ENCODE measurements at regions not wholly inside any gene's neighbourhood (a gene's known extent, or its start where the extent isn't known, plus 50 kb on each side); places are given as distances from the start of the nearest gene placed in this dataset.

DNA sequence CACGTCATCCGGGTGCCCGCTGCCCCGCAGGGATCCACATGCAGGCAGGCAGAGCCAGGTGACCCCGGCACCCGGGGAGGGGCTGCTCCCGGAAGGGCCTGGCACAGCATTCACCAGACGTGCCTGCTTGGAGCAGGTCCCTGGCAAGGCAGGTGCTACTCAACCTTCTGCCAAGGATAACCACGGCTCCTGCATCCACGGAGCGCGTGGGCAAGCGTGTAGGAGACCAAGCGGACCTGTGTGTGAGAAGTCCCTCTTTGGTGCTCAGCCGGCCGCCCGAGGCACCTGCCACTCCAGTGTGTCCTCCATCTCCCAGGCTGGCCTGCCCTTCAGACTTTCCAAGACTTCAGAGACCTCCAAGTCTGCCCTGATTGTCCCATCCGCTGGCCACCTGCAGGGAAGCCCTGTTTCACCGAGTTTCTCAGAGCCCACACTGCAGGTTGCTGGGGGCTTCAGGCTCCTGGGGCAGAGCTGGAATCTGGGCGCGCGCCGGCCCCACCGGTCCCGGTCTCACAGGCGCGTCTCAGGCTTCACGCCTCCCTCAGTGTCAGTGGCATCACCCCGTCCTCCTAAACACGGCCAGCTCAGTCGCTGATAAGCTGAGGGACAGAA lies 124.3 kb downstream of the DLL1 start:
- 86% methylated on average over 29 of the region's 31 CpGs; no CpG with 5 or more reads in 1 of the 2 experiments for WGBS, 2 experiments (ENCODE audit: extremely low coverage in 1 of 2, insufficient coverage in 1 of 2, insufficient read length in 1 of 2, insufficient replicate concordance in 2 of 2, low coverage in 1 of 2, low lambda C conversion rate in 2 of 2, missing lambda C conversion rate in 1 of 2)
- Histone ChIP-seq H3K27ac (ENCODE audit: low read depth, low read length) (no peak overlapping the region), H3K4me1 (replicated peaks in 1 of 4; ENCODE audit: control insufficient read depth in 3 of 4, insufficient read depth in 4 of 4, low read length in 3 of 4) (no peaks in the 10 kb centered on the region), H2BK120ac (replicated peaks; ENCODE audit: low read depth, low read length) (no peak overlapping the region), H2BK12ac (ENCODE audit: low read depth, low read length) (no peak overlapping the region), H2BK15ac (ENCODE audit: low read length) (no peak overlapping the region), H3K27me3 (replicated peaks in 1 of 4; ENCODE audit: control insufficient read depth in 3 of 4, extremely low read depth in 1 of 4, insufficient read depth in 3 of 4, low read length in 3 of 4) (no peaks in the 10 kb centered on the region; a peak in 1 of 7 replicates), H3K36me3 (ENCODE audit: control insufficient read depth in 2 of 4, insufficient read depth in 4 of 4, low read length in 3 of 4) (no peaks in the 10 kb centered on the region), H4K20me1 (replicated peaks in 1 of 2; ENCODE audit: control insufficient read depth in 1 of 2, insufficient read depth in 2 of 2, low read length in 2 of 2) (peaks cover 0 to 2% of the 10 kb centered on the region in 2 experiments), H3K23me2 (ENCODE audit: low read depth, low read length) (no peaks in the 10 kb centered on the region), H3K79me1 (ENCODE audit: low read depth, low read length) (no peaks in the 10 kb centered on the region), H2BK20ac (ENCODE audit: low read length) (no peak overlapping the region), H3K9me3 (ENCODE audit: insufficient read depth in 2 of 2, low read depth in 1 of 2, low read length in 1 of 2) (peaks cover 4 to 9% of the 10 kb centered on the region in 2 experiments; a peak in 2 of 4 replicates), H3K4ac (replicated peaks; ENCODE audit: insufficient read length, low read depth, low read length) (no peak overlapping the region), H3K23ac (ENCODE audit: insufficient read length) (no peak overlapping the region), H2AK5ac (ENCODE audit: low read depth, low read length) (no peak overlapping the region), H2AFZ (ENCODE audit: low read length) (no peak overlapping the region), H3K18ac (ENCODE audit: extremely low read depth, low read length) (no peak overlapping the region), H3K56ac (replicated peaks; ENCODE audit: insufficient read length, low read depth, low read length) (no peak overlapping the region), H3K4me2 (ENCODE audit: insufficient read depth in 1 of 2, low read depth in 2 of 2, low read length in 2 of 2) (no peak overlapping the region), H3K79me2 (ENCODE audit: control insufficient read depth in 1 of 2, insufficient read depth in 2 of 2, low read length in 2 of 2) (no peaks in the 10 kb centered on the region), H3K4me3 (ENCODE audit: extremely low read depth in 1 of 4, insufficient read depth in 2 of 4, low read depth in 3 of 4, low read length in 4 of 4) (no peak overlapping the region), H4K5ac (ENCODE audit: insufficient read length, low read depth, low read length) (no peak overlapping the region), H4K8ac (ENCODE audit: extremely low read depth, insufficient read depth, low read length) (no peak overlapping the region), H4K91ac (replicated peaks; ENCODE audit: insufficient read length, low read length) (no peak overlapping the region), H3K14ac (ENCODE audit: insufficient read length) (no peak overlapping the region), H3K9ac (replicated peaks in 1 of 4; ENCODE audit: extremely low read depth in 1 of 4, low read depth in 3 of 4, low read length in 3 of 4) (no peak overlapping the region), H2BK5ac (ENCODE audit: low read depth, low read length) (no peak overlapping the region)
- CTCF ChIA-PET (ENCODE audit: partially characterized antibody), result no interaction called here
- POLR2A ChIA-PET (ENCODE audit: partially characterized antibody), result no interaction called here
- TF ChIP-seq CTBP2 (IDR thresholded peaks at IDR 0.05; ENCODE audit: borderline replicate concordance, insufficient read depth, insufficient read length, low read length) (no peak), TBP (IDR thresholded peaks at IDR 0.05; ENCODE audit: low read depth, low read length) (no peak)
- TF ChIP-seq, protein P1, sequence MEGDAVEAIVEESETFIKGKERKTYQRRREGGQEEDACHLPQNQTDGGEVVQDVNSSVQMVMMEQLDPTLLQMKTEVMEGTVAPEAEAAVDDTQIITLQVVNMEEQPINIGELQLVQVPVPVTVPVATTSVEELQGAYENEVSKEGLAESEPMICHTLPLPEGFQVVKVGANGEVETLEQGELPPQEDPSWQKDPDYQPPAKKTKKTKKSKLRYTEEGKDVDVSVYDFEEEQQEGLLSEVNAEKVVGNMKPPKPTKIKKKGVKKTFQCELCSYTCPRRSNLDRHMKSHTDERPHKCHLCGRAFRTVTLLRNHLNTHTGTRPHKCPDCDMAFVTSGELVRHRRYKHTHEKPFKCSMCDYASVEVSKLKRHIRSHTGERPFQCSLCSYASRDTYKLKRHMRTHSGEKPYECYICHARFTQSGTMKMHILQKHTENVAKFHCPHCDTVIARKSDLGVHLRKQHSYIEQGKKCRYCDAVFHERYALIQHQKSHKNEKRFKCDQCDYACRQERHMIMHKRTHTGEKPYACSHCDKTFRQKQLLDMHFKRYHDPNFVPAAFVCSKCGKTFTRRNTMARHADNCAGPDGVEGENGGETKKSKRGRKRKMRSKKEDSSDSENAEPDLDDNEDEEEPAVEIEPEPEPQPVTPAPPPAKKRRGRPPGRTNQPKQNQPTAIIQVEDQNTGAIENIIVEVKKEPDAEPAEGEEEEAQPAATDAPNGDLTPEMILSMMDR (IDR thresholded peaks at IDR 0.05; ENCODE audit: control extremely low read depth in 1 of 3, insufficient read depth in 1 of 3, low read depth in 1 of 3, low read length in 3 of 3), result no peak
- DNase-seq (ENCODE audit: low read depth in 1 of 2, low spot score in 2 of 2) (no peak), FAIRE-seq (no peak)

Data from H1 (cell line).